ENCODE measurements at regions not wholly inside any gene's neighbourhood (a gene's known extent, or its start where the extent isn't known, plus 50 kb on each side); places are given as distances from the start of the nearest gene placed in this dataset.

GRCh38 chr6:91088976-91089375 is 502.1 kb upstream of the MAP3K7 start:
- Histone ChIP-seq H3K27ac (no peak overlapping the region), H3K27me3 (no peaks in the 10 kb centered on the region), H3K4me3 (no peak overlapping the region), H3K4me1 (no peaks in the 10 kb centered on the region), H3K9me3 (no peaks in the 10 kb centered on the region), H3K36me3 (no peaks in the 10 kb centered on the region)
- no peak for TF ChIP-seq CTCF (IDR thresholded peaks at IDR 0.05)
- intact Hi-C loops (cut with DNase I) = no loop called here
- DNase-seq (ENCODE audit: low spot score in 2 of 2) = no peak

- Histone ChIP-seq H3K36me3 (no peaks in the 10 kb centered on the region), H3K4me3 (no peak overlapping the region), H3K27ac (no peak overlapping the region), H3K27me3 (no peaks in the 10 kb centered on the region), H3K9me3 (no peaks in the 10 kb centered on the region), H3K4me1 (no peaks in the 10 kb centered on the region)
- no peak for DNase-seq (ENCODE audit: low spot score in 2 of 2)
- intact Hi-C loops (cut with DNase I) = no loop called here
- TF ChIP-seq CTCF (IDR thresholded peaks at IDR 0.05) = no peak
Observed at GRCh38 chr6:91088515-91088914, 501.6 kb upstream of the MAP3K7 start.

GRCh38 chr6:91087908-91088307 is 501.0 kb upstream of the MAP3K7 start:
- H3K4me1 ChIP-seq = no peaks in the 10 kb centered on the region
- no peak overlapping the region for H3K27ac ChIP-seq
- H3K36me3 ChIP-seq = no peaks in the 10 kb centered on the region
- TF ChIP-seq CTCF (IDR thresholded peaks at IDR 0.05) = no peak
- intact Hi-C loops (cut with DNase I) = no loop called here
- H3K4me3 ChIP-seq = no peak overlapping the region
- no peak for DNase-seq (ENCODE audit: low spot score in 2 of 2)
- no peaks in the 10 kb centered on the region for H3K9me3 ChIP-seq
- H3K27me3 ChIP-seq = no peaks in the 10 kb centered on the region

GRCh38 chr6:91083211-91083610 is 496.3 kb upstream of the MAP3K7 start:
- Histone ChIP-seq H3K36me3 (no peaks in the 10 kb centered on the region), H3K4me3 (no peak overlapping the region), H3K27ac (no peak overlapping the region), H3K4me1 (no peaks in the 10 kb centered on the region), H3K27me3 (no peaks in the 10 kb centered on the region), H3K9me3 (no peaks in the 10 kb centered on the region)
- no peak for TF ChIP-seq CTCF (IDR thresholded peaks at IDR 0.05)
- DNase-seq (ENCODE audit: low spot score in 2 of 2) = no peak
- intact Hi-C loops (cut with DNase I) = no loop called here

GRCh38 chr6:91082311-91082832 is 495.5 kb upstream of the MAP3K7 start:
- Histone ChIP-seq H3K9me3 (no peaks in the 10 kb centered on the region), H3K4me3 (no peak overlapping the region), H3K27ac (no peak overlapping the region), H3K36me3 (no peaks in the 10 kb centered on the region), H3K27me3 (no peaks in the 10 kb centered on the region), H3K4me1 (no peaks in the 10 kb centered on the region)
- intact Hi-C loops (cut with DNase I) = no loop called here
- no peak for TF ChIP-seq CTCF (IDR thresholded peaks at IDR 0.05)
- no peak for DNase-seq (ENCODE audit: low spot score in 2 of 2)

- Histone ChIP-seq H3K27ac (no peak overlapping the region), H3K27me3 (no peaks in the 10 kb centered on the region), H3K4me1 (no peaks in the 10 kb centered on the region), H3K36me3 (no peaks in the 10 kb centered on the region), H3K4me3 (no peak overlapping the region), H3K9me3 (no peaks in the 10 kb centered on the region)
- DNase-seq (ENCODE audit: low spot score in 2 of 2) = no peak
- peak; percentile 18 to 60 (median 28) for TF ChIP-seq CTCF (IDR thresholded peaks at IDR 0.05)
- intact Hi-C loops (cut with DNase I) = no loop called here
Observed at GRCh38 chr6:91081452-91082067, 494.7 kb upstream of the MAP3K7 start.
